Astrocyte of the cerebellum (primary cell): ENCODE measurements at regions not wholly inside any gene's neighbourhood (a gene's known extent, or its start where the extent isn't known, plus 50 kb on each side); places are given as distances from the start of the nearest gene placed in this dataset.

Experiments
- DNase-seq: peaks from one replicate; pipeline ENCODE4 v3.0.0-alpha.2; 2011; ENCODE audit warnings: low read depth
- H3K4me3 ChIP-seq: 2 replicates; pipeline ENCODE4 v1.5.1; 2011; ENCODE audit warnings: mild to moderate bottlenecking, low read depth, low read length, moderate library complexity
- CTCF ChIP-seq: IDR thresholded peaks from 2 replicates; pipeline ENCODE4 v1.5.1; 2012; ENCODE audit warnings: low read length, low read depth, moderate library complexity, mild to moderate bottlenecking; ENCODE audit errors: missing control alignments
- in situ Hi-C: cut with HindIII; loops from 2 replicates; pipeline ENCODE4 v1.10.0; 2017; ENCODE audit warnings: low sequenced_read_pairs

- no peak for TF ChIP-seq CTCF
Measured at GRCh38 chr15:70254311-70254869, 156.7 kb upstream of the TLE3 start.

DNA sequence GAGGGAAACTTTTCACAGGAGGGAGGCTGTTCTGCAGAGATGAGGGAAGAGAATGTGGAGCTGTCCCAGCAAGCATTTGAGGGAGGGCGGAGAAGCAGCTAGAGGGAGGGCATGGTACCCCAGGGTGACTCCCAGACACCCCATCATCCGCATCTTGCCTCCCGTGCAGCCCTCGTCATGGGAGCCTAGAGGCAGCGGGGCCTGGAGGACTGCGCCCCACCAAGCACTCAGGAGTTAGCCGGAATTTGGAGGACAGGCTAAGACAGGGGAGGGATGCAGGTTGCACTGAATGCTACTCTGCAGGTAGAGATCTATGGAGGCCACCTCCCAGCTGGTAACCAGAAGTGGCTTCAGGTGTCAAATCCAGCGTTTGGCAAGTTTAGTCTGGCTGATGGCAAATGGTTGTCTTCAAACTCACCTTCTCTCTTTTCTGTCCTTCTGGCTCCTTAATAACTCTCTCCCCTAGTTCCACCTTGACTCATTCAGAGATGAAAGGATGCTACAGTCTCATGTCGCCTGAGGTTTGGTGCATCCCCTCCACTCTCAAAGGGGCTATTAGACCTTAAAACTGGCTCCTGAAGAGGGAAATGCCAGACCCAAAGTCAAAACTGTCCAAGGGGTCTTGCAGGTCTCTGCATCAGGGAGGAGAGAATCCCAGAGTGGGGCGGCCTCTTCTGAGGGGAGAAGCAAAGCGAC is 155.9 kb upstream of the TLE3 start:
- no peak for TF ChIP-seq CTCF
- no peak overlapping the region for H3K4me3 ChIP-seq
- no peak for DNase-seq
- in situ Hi-C loops: no loop called here

More at GRCh38 chr15:70254311-70254869, 156.7 kb upstream of the TLE3 start:
- in situ Hi-C loops: no loop called here
- no peak for DNase-seq
- H3K4me3 ChIP-seq: no peak overlapping the region

DNA sequence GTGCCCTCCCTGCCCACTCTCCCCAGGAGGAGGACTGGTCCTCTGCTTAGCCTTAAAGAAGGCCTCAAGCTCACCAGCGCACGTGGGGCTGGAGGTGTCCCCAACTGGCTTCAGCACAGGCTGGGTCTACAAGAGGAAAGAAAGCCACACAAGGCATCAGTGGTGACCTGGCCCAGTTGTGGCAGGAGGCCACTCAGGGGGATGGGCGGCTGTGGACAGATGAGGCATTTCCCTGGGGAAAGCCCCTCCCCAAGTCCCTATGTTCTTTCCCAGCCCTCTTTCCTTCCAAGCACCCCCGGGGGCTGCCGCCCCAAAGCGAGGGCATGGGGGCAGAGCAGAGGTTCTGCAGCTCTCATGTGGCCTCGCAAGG is 155.2 kb upstream of the TLE3 start:
- in situ Hi-C loops: no loop called here
- no peak for TF ChIP-seq CTCF

GRCh38 chr15:70252056-70252950 is 154.6 kb upstream of the TLE3 start:
- DNase-seq: no peak
- H3K4me3 ChIP-seq: no peak overlapping the region
- no peak for TF ChIP-seq CTCF
- in situ Hi-C loops: no loop called here

More for the DNA sequence above, 155.2 kb upstream of the TLE3 start:
- no peak for DNase-seq
- no peak overlapping the region for H3K4me3 ChIP-seq

DNA sequence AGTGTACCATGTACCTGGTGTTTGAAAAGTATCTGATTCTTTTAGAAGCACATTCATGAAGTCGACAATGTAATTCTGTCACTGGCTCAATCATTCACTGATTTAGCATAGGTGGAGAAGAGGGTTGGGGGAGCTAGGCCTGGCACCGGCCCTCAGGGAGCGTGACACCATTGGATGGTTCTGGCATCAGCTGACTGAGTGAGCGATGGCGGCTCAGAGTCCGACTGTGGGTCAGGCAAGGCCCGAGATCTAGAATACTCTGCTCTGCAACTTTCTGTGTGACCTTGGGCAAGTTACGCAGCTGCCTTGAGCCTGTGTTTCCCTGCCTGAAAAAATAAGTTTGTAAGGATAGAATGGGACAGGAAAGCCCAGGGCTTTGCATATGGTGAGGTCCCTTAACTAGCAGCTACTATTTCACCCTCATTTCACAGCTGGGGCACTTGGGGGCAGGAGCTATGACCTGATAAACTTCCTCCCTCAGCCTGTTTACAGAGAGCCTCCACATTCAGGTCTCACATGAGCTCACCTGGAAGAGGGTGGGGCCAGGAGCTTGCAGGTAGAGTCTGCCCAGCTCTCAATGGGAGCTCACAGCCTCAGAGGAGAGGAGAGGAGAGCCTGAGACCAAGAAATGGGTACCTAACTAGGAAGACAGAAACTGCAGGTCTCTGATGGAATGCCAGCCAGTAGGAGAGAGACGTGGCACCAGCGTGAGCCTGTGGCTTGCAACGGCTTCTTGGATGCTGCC is 153.7 kb upstream of the TLE3 start:
- no peak for TF ChIP-seq CTCF
- H3K4me3 ChIP-seq: no peak overlapping the region
- in situ Hi-C loops: no loop called here
- no peak for DNase-seq
